ENCODE measurements at regions not wholly inside any gene's neighbourhood (a gene's known extent, or its start where the extent isn't known, plus 50 kb on each side); places are given as distances from the start of the nearest gene placed in this dataset.

GRCh38 chr2:222127660-222128059 is 171.1 kb downstream of the PAX3 start:
- TF ChIP-seq FOSL1 (IDR thresholded peaks at IDR 0.05; ENCODE audit: low read depth) (no peak), CTCF (IDR thresholded peaks at IDR 0.05 in 2 of 3, conservative IDR thresholded peaks at IDR 0.05 in 1 of 3; ENCODE audit: borderline replicate concordance in 1 of 3, insufficient read depth in 1 of 3, low read depth in 2 of 3, low read length in 2 of 3) (no peak), POLR2AphosphoS5 (IDR thresholded peaks at IDR 0.05; ENCODE audit: low read depth, low read length) (no peak), MAX (IDR thresholded peaks at IDR 0.05) (no peak), CBX3 (IDR thresholded peaks at IDR 0.05; ENCODE audit: low read depth) (no peak), EZH2 (IDR thresholded peaks at IDR 0.05) (no peak), ELF1 (IDR thresholded peaks at IDR 0.05; ENCODE audit: borderline replicate concordance, low read depth) (no peak), POLR2A (IDR thresholded peaks at IDR 0.05; ENCODE audit: borderline replicate concordance, extremely low read depth, insufficient read depth, insufficient read length) (no peak), REST (IDR thresholded peaks at IDR 0.05; ENCODE audit: low read depth) (no peak), EZH2phosphoT487 (IDR thresholded peaks at IDR 0.05; ENCODE audit: borderline replicate concordance) (no peak), SRF (IDR thresholded peaks at IDR 0.05; ENCODE audit: low read depth) (no peak), TCF7L2 (IDR thresholded peaks at IDR 0.05; ENCODE audit: borderline replicate concordance, extremely low read depth, insufficient read depth, insufficient read length) (no peak), YY1 (IDR thresholded peaks at IDR 0.05; ENCODE audit: extremely low read depth, insufficient replicate concordance, low read depth, low read length) (no peak), JUND (IDR thresholded peaks at IDR 0.05) (no peak)

Data from HCT116 (cell line).